Coronary artery (tissue), 2 donors: ENCODE measurements at regions not wholly inside any gene's neighbourhood (a gene's known extent, or its start where the extent isn't known, plus 50 kb on each side); places are given as distances from the start of the nearest gene placed in this dataset.
"Not testable (repeated sequence)": the region's sequence is repeated elsewhere in the genome, so short reads cannot be mapped to it uniquely, and the experiment has no call there.

ENCODE experiments used
- DNase-seq: peaks from one replicate; pipeline ENCODE4 v3.0.0-alpha.2; 2017; ENCODE audit warnings: low spot score
- H3K27ac ChIP-seq, 2 donors: fragments of 200-600 bp; sonication (generic); one replicate each; pipeline ENCODE4 v1.5.1; 2016 to 2019
- H3K4me3 ChIP-seq: fragments of 200-600 bp; sonication (generic); 2 replicates; pipeline ENCODE4 v1.5.1; 2016; ENCODE audit warnings: mild to moderate bottlenecking, moderate library complexity
- TF ChIP-seq, protein P1 (sequence below): fragments of 200-600 bp; sonication (generic); IDR thresholded peaks from one replicate; pipeline ENCODE4 v1.5.1; 2019; ENCODE audit warnings: antibody characterized with exemption

DNA sequence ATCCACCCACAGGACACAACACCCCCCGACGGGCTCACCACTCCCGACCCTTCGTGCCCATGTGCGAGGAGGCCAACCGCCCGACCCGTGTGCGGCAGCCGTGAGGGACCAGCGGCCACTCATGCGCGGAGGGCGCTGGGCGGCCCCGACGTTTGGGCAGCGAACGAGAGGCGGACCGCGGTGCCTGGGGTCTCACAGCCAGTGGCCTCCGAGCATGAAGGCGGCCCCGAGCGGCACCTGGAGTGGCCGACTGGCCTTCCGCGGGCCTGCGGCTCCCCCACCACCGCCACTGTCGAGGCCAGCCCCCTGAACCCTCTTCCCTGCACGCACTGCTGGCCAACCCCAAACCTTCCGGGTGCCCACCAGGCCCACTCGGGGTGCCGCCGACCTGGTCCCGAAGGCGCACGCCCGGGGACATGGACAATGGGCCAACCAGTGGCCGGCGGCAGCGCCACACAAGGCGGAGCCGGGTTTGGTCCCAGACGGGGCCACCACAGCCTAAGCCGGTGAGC lies 4274.9 kb upstream of the OR11H1 start:
- H3K4me3 ChIP-seq, result no peak overlapping the region
- H3K27ac ChIP-seq, result no peak overlapping the region
- TF ChIP-seq, protein P1, sequence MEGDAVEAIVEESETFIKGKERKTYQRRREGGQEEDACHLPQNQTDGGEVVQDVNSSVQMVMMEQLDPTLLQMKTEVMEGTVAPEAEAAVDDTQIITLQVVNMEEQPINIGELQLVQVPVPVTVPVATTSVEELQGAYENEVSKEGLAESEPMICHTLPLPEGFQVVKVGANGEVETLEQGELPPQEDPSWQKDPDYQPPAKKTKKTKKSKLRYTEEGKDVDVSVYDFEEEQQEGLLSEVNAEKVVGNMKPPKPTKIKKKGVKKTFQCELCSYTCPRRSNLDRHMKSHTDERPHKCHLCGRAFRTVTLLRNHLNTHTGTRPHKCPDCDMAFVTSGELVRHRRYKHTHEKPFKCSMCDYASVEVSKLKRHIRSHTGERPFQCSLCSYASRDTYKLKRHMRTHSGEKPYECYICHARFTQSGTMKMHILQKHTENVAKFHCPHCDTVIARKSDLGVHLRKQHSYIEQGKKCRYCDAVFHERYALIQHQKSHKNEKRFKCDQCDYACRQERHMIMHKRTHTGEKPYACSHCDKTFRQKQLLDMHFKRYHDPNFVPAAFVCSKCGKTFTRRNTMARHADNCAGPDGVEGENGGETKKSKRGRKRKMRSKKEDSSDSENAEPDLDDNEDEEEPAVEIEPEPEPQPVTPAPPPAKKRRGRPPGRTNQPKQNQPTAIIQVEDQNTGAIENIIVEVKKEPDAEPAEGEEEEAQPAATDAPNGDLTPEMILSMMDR, result no peak
- DNase-seq, result peak; percentile 52

DNA sequence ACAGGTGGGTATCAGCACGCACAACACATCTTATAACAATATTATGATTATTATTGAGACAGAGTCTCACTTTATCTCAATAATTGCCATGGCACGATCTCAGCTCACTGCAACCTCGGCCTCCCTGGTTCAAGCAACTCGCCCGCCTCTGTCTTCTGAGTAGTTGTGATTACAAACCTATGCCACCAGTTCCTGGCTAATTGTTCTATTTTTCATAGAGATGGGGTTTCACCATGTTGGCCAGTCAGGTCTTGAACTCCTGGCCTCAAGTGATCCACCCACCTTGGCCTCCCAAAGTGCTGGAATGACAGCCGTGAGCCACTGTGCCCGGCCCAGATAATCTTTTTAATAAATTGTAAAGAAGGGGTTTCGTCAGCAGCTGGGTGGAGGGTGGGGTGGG lies 4257.0 kb upstream of the OR11H1 start:
- H3K27ac ChIP-seq, H3K4me3 ChIP-seq, DNase-seq: not testable (repeated sequence)

DNA sequence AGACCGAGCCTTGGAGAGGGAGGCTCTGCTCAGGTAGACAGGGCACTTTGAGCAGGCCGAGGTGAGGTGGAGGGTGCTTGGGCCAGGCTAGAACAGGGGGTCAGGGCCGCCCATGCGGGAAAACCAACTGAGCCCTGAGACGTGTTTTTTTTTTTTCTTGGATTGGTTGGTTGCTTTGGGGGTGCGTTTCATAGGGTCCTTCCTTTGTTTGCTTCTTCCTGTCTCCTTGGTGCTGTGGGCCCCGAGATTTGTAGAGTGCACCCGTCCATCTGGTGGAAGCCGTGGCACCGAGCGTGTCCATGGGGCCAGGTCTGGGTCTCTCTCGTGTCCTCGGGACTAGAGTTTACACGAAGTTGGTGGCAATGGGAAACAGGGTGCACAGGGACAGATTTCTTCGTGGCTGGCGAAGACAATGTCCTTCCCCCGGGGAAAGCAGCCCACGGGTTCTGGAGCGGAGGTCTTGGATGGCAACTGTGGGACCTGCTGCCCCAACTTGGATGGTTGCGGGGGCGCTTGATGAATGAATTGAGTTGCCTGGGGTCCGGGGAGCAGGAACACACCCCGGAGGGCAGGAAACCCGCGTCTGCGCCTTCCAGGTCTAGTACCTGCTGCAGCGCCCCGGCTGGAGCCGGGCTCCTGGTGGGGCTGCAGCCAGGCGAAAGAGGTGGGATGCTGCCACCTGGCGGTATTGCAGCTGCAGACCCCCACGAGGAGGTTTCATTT lies 4242.7 kb upstream of the OR11H1 start:
- not testable (repeated sequence) for DNase-seq, H3K4me3 ChIP-seq, H3K27ac ChIP-seq

DNA sequence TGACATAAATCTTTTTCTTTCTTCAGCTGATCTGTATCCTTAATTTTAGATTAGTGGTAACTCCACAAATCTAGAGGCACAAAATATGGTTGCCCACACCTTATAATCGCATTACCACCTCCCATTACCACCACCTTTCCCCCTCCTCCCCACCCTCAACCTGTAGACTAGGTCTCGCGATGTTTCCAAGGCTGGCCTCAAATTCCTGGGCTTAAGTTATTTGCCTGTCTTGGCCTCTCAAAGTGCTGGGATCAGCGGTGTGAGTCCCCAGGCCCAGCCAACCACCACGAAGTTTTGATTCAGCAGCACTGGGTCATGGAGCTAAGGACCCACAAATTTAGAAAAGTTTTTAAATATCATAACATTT lies 4242.2 kb upstream of the OR11H1 start:
- H3K27ac ChIP-seq, H3K4me3 ChIP-seq, DNase-seq: not testable (repeated sequence)

DNA sequence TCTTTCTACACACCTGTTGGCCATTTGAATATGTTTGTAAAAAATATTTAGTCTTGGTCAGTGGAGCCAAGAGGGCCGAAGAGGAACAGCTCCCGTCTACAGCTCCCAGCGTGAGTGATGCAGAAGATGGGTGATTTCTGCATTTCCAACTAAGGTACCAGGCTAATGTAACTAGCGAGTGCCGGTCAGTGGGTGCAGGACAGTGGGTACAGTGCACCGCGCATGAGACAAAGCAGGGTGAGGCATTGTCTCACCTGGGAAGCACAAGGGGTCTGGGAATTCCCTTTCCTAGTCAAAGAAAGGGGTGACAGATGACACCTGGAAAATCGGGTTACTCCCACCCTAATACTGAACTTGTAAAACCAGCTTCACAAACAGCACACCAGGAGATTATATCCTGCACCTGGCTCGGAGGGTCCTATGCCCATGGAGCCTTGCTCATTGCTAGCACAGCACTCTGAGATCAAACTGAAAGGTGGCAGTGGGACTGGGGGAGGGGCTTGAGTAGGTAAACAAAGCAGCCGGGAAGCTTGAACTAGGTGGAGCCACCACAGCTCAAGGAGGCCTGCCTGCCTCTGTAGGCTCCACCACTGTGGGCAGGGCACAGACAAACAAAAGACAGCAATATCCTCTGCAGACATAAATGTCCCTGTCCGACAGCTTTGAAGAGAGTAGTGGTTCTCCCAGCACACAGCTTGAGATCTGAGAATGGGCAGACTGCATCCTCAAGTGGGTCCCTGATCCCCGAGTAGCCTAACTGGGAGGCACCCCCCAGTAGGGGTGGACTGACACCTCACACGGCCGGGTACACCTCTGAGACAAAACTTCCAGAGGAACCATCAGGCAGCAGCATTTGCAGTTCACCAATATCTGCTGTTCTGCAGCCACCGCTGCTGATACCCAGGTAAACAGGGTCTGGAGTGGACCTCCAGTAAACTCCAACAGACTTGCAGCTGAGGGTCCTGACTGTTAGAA lies 4239.5 kb upstream of the OR11H1 start:
- DNase-seq, H3K4me3 ChIP-seq, H3K27ac ChIP-seq: not testable (repeated sequence)

DNA sequence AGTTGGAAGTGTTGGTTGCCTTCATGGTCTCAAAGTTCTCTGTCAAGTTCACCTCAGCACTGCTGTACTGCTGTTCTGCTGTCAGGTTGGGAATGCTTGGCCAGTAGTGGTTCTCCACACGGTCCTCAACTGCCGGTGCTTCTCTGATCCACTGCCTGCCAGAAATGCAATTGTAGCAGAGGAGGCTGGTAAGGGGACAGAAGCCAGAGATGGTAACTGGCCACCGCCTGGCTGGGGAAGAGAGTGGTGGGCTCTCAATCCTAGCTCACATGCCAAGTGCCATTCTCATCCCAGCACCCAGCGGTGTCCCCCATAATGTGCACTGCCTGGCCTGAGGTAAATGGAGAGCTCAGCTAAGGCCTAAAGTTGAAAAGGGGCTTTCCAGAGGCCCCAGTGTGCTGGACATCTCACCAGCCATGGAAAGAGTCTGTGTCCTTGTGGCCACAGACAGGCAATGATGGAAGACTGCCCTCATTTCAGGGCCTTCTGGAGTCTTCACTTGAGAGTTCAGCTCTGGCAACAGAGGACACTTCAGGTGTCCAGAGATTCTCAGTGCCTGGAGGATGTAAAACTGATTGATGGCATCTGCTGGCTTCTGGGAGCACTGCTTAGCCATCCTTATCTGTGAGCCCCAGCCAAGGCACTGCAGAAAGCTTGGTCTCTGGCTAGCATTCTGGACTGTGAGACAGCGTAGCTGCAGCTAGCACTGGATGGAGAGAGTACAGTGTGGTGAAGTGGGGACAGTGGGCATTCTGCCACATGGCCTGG lies 4229.7 kb upstream of the OR11H1 start:
- not testable (repeated sequence) for DNase-seq, H3K27ac ChIP-seq, H3K4me3 ChIP-seq

DNA sequence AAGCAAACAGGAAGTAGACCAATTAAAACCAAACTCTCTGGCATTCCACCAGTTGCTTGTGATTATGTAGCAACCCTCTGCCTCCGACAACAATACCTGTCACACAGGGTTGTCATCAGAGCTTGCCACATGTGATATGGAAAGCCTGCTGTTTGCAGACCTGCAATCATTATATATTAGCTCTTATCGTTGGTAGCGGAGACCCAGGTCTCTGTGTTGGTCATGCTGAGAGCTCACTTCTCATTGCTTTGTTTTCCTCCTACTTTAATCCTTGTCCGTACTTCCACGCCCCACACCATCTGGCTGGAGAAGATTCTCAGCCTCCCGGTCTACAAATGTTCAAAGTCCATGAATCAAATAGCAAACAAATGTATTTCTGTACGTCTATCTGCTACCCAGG lies 4225.6 kb upstream of the OR11H1 start:
- not testable (repeated sequence) for DNase-seq, H3K4me3 ChIP-seq, H3K27ac ChIP-seq

DNA sequence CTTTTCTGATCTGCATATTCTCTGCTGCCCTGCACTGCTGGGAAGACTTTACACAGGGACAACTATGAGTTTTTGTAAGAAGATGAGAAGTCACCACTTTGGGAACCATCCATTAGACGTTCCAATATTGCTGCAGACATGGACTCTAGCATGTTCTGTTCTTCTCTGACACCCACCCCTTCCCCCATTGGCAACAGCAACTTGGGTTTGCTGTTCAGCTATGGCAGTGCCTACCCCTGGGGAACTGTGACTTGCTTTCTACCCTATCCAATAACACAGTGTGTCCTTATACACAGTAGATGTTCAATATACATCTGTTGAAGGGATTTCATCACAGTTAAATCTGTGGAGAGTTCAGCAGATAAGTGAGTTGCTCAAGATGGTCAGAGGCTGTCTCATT lies 4225.1 kb upstream of the OR11H1 start:
- H3K4me3 ChIP-seq, H3K27ac ChIP-seq, DNase-seq: not testable (repeated sequence)

DNA sequence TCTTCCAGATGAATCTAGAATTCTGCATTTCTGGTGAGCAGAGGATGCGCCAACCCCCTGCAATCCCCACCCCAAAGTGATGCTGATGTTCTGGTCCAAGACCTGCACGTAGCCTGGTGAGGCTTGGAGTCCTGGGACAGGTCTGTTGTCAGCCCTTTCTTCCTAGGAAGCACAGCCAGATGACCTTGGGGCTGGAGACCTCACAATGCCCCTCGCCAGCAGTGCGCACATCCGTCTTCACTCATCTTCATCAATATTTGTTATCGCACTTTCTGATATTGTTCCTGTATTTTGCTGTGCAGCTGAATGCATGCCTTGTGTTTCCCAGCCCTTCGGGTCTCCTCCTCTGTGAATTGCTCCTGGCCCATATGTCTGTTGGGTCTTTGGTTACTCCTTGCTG lies 4222.8 kb upstream of the OR11H1 start:
- not testable (repeated sequence) for H3K27ac ChIP-seq, H3K4me3 ChIP-seq, DNase-seq

DNA sequence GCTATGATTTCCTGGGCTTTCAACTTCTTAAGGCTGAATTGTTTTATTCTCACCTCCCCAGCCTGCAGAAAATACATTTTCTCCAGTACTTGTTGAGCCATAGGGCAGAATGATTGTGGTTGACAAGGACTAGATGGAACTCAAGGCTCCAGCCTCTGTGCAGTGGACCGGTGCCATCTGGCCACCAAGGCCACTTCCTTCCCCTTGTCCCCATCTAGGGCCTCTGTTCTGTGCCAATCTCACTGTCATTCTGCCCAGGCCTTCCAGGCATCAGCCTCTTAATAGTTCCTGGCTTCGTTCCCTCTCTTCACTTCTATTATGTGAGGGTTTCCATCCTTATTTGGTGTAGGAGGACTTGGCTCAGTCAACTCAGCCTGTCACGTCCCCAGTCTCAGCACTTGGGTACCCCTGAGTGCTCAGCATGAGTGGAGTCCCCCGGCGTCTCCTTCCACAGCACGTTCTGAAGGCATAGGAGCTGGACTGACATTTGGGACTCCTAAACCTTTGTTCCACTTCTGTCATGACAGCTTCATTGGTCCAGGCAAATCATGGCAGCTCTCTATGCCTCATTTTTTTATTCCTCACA lies 4221.0 kb upstream of the OR11H1 start:
- not testable (repeated sequence) for H3K27ac ChIP-seq, H3K4me3 ChIP-seq, DNase-seq

DNA sequence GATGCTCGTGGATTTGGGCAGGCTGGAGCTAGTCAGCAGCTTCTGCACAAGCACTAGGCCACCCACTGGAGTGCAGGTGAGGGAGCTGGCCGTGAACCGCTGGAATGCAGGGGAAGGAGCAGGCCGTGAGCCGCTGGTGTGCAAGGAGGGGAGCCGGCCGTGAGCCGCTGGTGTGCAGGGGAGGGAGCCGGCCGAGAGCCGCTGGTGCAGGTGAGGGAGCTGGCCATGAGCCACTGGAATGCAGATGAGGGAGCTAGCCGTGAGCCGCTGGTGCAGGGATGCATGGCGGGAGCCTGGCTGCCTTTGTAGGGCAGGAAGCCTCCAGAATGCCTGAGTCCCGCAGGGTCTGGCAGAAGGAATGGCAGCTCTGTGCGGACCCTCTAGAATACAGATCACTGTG lies 4220.0 kb upstream of the OR11H1 start:
- H3K27ac ChIP-seq, result no peak overlapping the region
- TF ChIP-seq, protein P1, result no peak
- no peak for DNase-seq
- H3K4me3 ChIP-seq, result no peak overlapping the region

DNA sequence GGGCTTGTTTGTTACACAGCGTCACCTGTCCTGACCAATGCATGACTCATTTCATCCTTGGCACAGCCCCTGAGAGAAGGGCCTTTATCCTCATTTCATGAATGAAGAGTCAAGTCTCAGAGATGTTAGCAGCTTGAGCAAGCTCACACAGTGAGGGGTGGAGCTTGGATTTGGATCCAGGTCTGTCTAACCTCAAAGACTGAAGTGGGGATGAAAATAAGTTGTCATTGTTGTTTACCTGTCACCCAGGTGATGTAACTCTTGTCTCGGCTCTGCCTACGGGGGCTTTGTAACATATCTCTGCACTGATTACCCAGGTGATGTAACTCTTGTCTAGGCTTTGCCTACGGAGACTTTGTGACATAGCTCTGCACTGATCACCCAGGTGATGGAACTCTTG lies 4218.2 kb upstream of the OR11H1 start:
- not testable (repeated sequence) for DNase-seq, H3K4me3 ChIP-seq, H3K27ac ChIP-seq

DNA sequence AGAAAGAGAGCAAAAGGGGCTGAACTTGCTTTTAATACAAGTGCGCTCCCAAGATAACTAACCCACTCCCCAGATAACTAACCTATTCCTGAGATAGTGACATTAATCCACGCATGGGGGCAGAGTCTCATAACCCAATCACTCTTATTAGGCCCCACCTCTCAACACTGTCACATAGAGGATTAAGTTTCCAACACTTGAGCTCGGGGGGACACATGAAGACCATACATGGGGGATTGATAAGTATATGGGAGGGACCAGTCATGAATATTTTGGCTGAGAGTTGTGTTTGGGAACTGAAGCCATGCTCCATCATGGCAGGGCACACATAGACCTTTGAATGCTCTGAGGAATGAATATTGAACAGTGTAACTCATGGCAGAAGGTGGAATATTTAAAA lies 4217.3 kb upstream of the OR11H1 start:
- H3K27ac ChIP-seq, H3K4me3 ChIP-seq, DNase-seq: not testable (repeated sequence)

DNA sequence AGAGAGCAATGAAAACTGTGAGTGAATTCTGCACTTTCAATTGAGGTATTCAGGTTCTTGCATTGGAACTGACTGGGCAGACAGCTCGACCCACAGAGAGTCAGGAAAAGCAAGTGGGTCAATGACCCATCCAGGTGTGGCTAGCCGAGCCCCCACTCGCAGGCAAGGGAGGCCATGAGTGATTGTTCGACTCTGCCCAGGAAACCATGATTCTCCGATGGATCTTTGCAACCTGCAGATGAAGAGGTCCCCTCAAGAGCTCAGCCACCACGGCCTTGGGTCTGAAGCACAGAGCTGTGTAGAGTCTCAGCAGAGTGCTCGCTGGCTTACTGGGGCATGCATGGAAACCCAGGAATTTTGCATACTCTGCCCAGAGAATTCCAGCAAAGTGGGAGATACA lies 4215.4 kb upstream of the OR11H1 start:
- not testable (repeated sequence) for H3K4me3 ChIP-seq, DNase-seq, H3K27ac ChIP-seq

DNA sequence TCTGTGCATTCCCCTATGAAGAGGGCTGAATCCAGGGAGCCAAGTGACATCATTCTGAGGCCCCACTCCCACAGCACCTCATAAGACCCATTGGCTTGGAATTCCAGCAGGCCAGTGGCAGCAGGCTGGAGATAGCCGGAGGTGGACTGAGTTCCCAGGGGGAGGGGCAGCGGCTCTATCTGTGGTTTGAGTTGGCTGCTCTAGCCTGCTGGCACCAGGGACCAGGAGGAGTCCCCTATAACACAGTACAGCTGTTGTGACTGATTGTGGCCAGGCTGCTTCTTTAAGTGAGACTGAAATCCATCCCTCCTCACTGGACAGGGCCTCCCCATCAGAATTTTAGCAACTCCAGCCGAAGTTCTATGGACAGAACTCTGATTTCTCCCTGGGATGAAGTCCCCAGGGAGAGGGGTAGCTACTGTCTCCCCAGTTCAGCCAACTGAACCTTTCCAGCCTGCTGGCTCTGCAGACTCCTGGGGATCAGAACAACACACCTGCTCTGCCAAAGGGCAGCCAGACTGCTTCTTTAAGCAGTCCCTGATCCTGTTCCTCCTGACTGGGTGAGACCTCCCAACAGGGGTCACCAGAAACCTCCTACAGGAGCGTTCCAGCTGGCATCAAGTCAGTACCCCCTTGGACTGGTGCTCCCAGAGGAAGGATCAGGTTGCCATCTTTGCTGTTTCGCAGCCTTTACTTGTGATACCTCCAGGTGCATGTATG lies 4214.8 kb upstream of the OR11H1 start:
- H3K27ac ChIP-seq, H3K4me3 ChIP-seq: not testable (repeated sequence)

More for the DNA sequence above, 4214.8 kb upstream of the OR11H1 start:
- DNase-seq, result not testable (repeated sequence)
